MCF 10A (cell line): ENCODE measurements at regions not wholly inside any gene's neighbourhood (a gene's known extent, or its start where the extent isn't known, plus 50 kb on each side); places are given as distances from the start of the nearest gene placed in this dataset.

Experiments used
- BruUV-seq: library from RNA; stranded (reverse); fragments of 400-500 nt; replicated peaks from 2 replicates; lab custom pipeline; 2021; lab: Mats Ljungman, UMichigan
- CTCF ChIA-PET: fragments of 300-600 bp; sonication (Branson Sonifier 250); formaldehyde crosslinking; extraction: SDS; loops from one replicate; lab custom pipeline; 2021; ENCODE audit warnings: antibody characterized with exemption, inconsistent platforms; lab: Yijun Ruan, JAX
- POLR2A ChIA-PET: fragments of 300-600, 350-650 bp; sonication (Branson Sonifier 250); formaldehyde crosslinking; extraction: SDS; loops from one replicate; lab custom pipeline; 2020; ENCODE audit warnings: antibody characterized with exemption, inconsistent platforms; lab: Yijun Ruan, JAX
- DNase-seq: peaks from one replicate; pipeline ENCODE4 v3.0.0-alpha.2; 2018; ENCODE audit not compliant: unreplicated experiment
- H3K27ac Mint-ChIP-seq: one replicate; pipeline ENCODE4 v1.8.0; 2022; ENCODE audit warnings: mild to moderate bottlenecking, low read depth, mixed read lengths; ENCODE audit not compliant: unreplicated experiment
- H3K27me3 Mint-ChIP-seq: one replicate; pipeline ENCODE4 v1.8.0; 2022; ENCODE audit warnings: mixed read lengths; ENCODE audit not compliant: insufficient read depth, unreplicated experiment
- H3K36me3 Mint-ChIP-seq: one replicate; pipeline ENCODE4 v1.8.0; 2022; ENCODE audit warnings: mild to moderate bottlenecking, moderate library complexity, mixed read lengths; ENCODE audit not compliant: insufficient read depth, unreplicated experiment
- H3K4me1 Mint-ChIP-seq: one replicate; pipeline ENCODE4 v1.8.0; 2022; ENCODE audit warnings: mixed read lengths; ENCODE audit not compliant: insufficient read depth, unreplicated experiment
- H3K4me3 Mint-ChIP-seq: one replicate; pipeline ENCODE4 v1.8.0; 2022; ENCODE audit warnings: mild to moderate bottlenecking, moderate library complexity, mixed read lengths; ENCODE audit not compliant: unreplicated experiment
- H3K9me3 Mint-ChIP-seq: one replicate; pipeline ENCODE4 v1.8.0; 2022; ENCODE audit warnings: mixed read lengths; ENCODE audit not compliant: unreplicated experiment
- CTCF ChIP-seq: fragments of 200-600 bp; IDR thresholded peaks from one replicate; pipeline ENCODE4 v1.8.0; 2022; ENCODE audit warnings: antibody characterized with exemption, mild to moderate bottlenecking; ENCODE audit not compliant: unreplicated experiment
- intact Hi-C: fragments of 100-400 bp; cut with micrococcal nuclease; formaldehyde crosslinking; loops from 2 replicates; pipeline ENCODE4 v1.14.1; 2022

- BruUV-seq: no TSS peak
- peaks cover 65% of the 10 kb centered on the region for H3K4me1 Mint-ChIP-seq
- H3K27me3 Mint-ChIP-seq: no peaks in the 10 kb centered on the region
- no peak for DNase-seq
- ChIA-PET CTCF (no interaction called here), POLR2A (interaction anchor here (0.6 kb wide), 1 partner anchor 58 kb away, joined by 3 read pairs; no protein-coding TSS in a partner anchor)
- H3K36me3 Mint-ChIP-seq: no peaks in the 10 kb centered on the region
- intact Hi-C loops: no loop called here
- peak overlapping the region; percentile 12 for H3K27ac Mint-ChIP-seq
- TF ChIP-seq CTCF: no peak
- peaks cover 14% of the 10 kb centered on the region for H3K9me3 Mint-ChIP-seq
- H3K4me3 Mint-ChIP-seq: no peak overlapping the region
Observed at GRCh38 chr10:106502641-106503040, 661.9 kb downstream of the SORCS1 start.

GRCh38 chr10:106500925-106501525 lies 663.5 kb downstream of the SORCS1 start:
- intact Hi-C loops: no loop called here
- peak overlapping the region; percentile 85 for H3K27ac Mint-ChIP-seq
- H3K36me3 Mint-ChIP-seq: no peaks in the 10 kb centered on the region
- H3K27me3 Mint-ChIP-seq: no peaks in the 10 kb centered on the region
- H3K4me3 Mint-ChIP-seq: no peak overlapping the region
- DNase-seq: peak; percentile 73
- CTCF ChIA-PET: interaction anchor here (0.6 kb wide), 1 partner anchor 71 kb away, joined by 3 read pairs; no protein-coding TSS in a partner anchor
- peaks cover 14% of the 10 kb centered on the region for H3K9me3 Mint-ChIP-seq
- TF ChIP-seq CTCF: no peak
- no TSS peak for BruUV-seq
- peaks cover 49% of the 10 kb centered on the region for H3K4me1 Mint-ChIP-seq
- POLR2A ChIA-PET: interaction anchor here (0.7 kb wide), 1 partner anchor 74 kb away, joined by 3 read pairs; no protein-coding TSS in a partner anchor

GRCh38 chr10:106500041-106500924 lies 664.2 kb downstream of the SORCS1 start:
- Mint-ChIP-seq H3K27me3 (no peaks in the 10 kb centered on the region), H3K36me3 (no peaks in the 10 kb centered on the region), H3K4me1 (peaks cover 42% of the 10 kb centered on the region), H3K4me3 (no peak overlapping the region), H3K27ac (peak overlapping the region; percentile 85), H3K9me3 (peaks cover 14% of the 10 kb centered on the region)
- POLR2A ChIA-PET: interaction anchor here (0.7 kb wide), 1 partner anchor 74 kb away, joined by 3 read pairs; no protein-coding TSS in a partner anchor
- BruUV-seq: no TSS peak
- peak; percentile 43 for DNase-seq
- no peak for TF ChIP-seq CTCF
- CTCF ChIA-PET: interaction anchor here (0.6 to 1.2 kb wide), 7 partner anchors 9 to 557 kb away, joined by 3 to 4 read pairs (median 3); no protein-coding TSS in a partner anchor
- intact Hi-C loops: no loop called here

GRCh38 chr10:106499448-106499847 lies 665.1 kb downstream of the SORCS1 start:
- POLR2A ChIA-PET: interaction anchor here (0.7 kb wide), 1 partner anchor 9 kb away, joined by 4 read pairs; no protein-coding TSS in a partner anchor
- no peak for DNase-seq
- CTCF ChIA-PET: interaction anchor here (0.9 to 1.2 kb wide), 2 partner anchors 71 to 145 kb away, joined by 3 to 4 read pairs; no protein-coding TSS in a partner anchor
- intact Hi-C loops: no loop called here
- no peak overlapping the region for H3K27ac Mint-ChIP-seq
- no TSS peak for BruUV-seq
- H3K27me3 Mint-ChIP-seq: no peaks in the 10 kb centered on the region
- peaks cover 12% of the 10 kb centered on the region for H3K9me3 Mint-ChIP-seq
- H3K4me1 Mint-ChIP-seq: peaks cover 37% of the 10 kb centered on the region
- no peaks in the 10 kb centered on the region for H3K36me3 Mint-ChIP-seq
- no peak for TF ChIP-seq CTCF
- H3K4me3 Mint-ChIP-seq: no peak overlapping the region
